ENCODE measurements at regions not wholly inside any gene's neighbourhood (a gene's known extent, or its start where the extent isn't known, plus 50 kb on each side); places are given as distances from the start of the nearest gene placed in this dataset.

- TF ChIP-seq TEAD4 (IDR thresholded peaks at IDR 0.05) (no peak), EP300 (IDR thresholded peaks at IDR 0.05; ENCODE audit: borderline replicate concordance) (no peak), CREB1 (IDR thresholded peaks at IDR 0.05; ENCODE audit: low read depth) (no peak), RAD21 (IDR thresholded peaks at IDR 0.05; ENCODE audit: low read depth) (no peak), NFIC (IDR thresholded peaks at IDR 0.05) (no peak), MAX (IDR thresholded peaks at IDR 0.05) (no peak), CEBPB (IDR thresholded peaks at IDR 0.05) (no peak), REST (IDR thresholded peaks at IDR 0.05; ENCODE audit: low read depth) (no peak), ZBTB7A (IDR thresholded peaks at IDR 0.05; ENCODE audit: low read depth) (no peak), YY1 (IDR thresholded peaks at IDR 0.05; ENCODE audit: low read depth) (no peak), USF1 (IDR thresholded peaks at IDR 0.05) (no peak), TAF1 (IDR thresholded peaks at IDR 0.05; ENCODE audit: low read depth) (no peak), FOXM1 (IDR thresholded peaks at IDR 0.05; ENCODE audit: borderline replicate concordance, low read depth) (no peak)
Observed at GRCh38 chr7:16099302-16099849, 322.0 kb downstream of the CRPPA start.
